PC-3 (cell line): ENCODE measurements at regions not wholly inside any gene's neighbourhood (a gene's known extent, or its start where the extent isn't known, plus 50 kb on each side); places are given as distances from the start of the nearest gene placed in this dataset.

Experiments
- ATAC-seq: fragments of 200-7000 bp; cut with Tn5 transposase; 2 replicates; pipeline ENCODE4 v1.9.1; 2020; ENCODE audit warnings: mild to moderate bottlenecking, moderate library complexity
- BruUV-seq: library from RNA; stranded (reverse); fragments of 400-500 nt; replicated peaks from 2 replicates; lab custom pipeline; 2021; lab: Mats Ljungman, UMichigan
- CTCF ChIA-PET: fragments of 300-600 bp; sonication (Branson Sonifier 250); formaldehyde crosslinking; loops from one replicate; lab custom pipeline; 2022; ENCODE audit warnings: antibody characterized with exemption; lab: Charles Lee
- POLR2A ChIA-PET: fragments of 300-600 bp; sonication (Branson Sonifier 250); formaldehyde crosslinking; loops from one replicate; lab custom pipeline; 2022; ENCODE audit warnings: antibody characterized with exemption; ENCODE audit not compliant: unreplicated experiment; lab: Charles Lee
- DNase-seq: peaks from one replicate; pipeline ENCODE4 v3.0.0-alpha.2; 2015
- H2AFZ ChIP-seq: fragments of 300-600 bp; sonication (generic); 2 replicates; pipeline ENCODE4 v1.6.0; 2016; ENCODE audit warnings: antibody characterized with exemption, low read length
- H3F3A ChIP-seq: fragments of 300-600 bp; sonication (generic); one replicate; pipeline ENCODE4 v1.6.0; 2017; ENCODE audit warnings: antibody characterized with exemption, low read length, control low read depth, mild to moderate bottlenecking; ENCODE audit not compliant: unreplicated experiment
- H3K27ac ChIP-seq: fragments of 300-600 bp; sonication (generic); 2 replicates; pipeline ENCODE4 v1.5.1; 2016; ENCODE audit warnings: mild to moderate bottlenecking, low read length
- H3K27me3 ChIP-seq: fragments of 300-600 bp; sonication (generic); 2 replicates; pipeline ENCODE4 v1.6.1; 2016; ENCODE audit warnings: low read length, mixed read lengths
- H3K36me3 ChIP-seq: fragments of 300-600 bp; sonication (generic); 2 replicates; pipeline ENCODE4 v1.6.1; 2016; ENCODE audit warnings: low read depth, mixed run types, low read length, mixed read lengths
- H3K4me1 ChIP-seq: fragments of 300-600 bp; sonication (generic); 2 replicates; pipeline ENCODE4 v1.5.1; 2016; ENCODE audit warnings: low read length; ENCODE audit not compliant: insufficient read depth
- H3K4me2 ChIP-seq: fragments of 300-600 bp; sonication (generic); 2 replicates; pipeline ENCODE4 v1.6.0; 2016; ENCODE audit warnings: low read length
- H3K4me3 ChIP-seq: fragments of 300-600 bp; sonication (generic); 2 replicates; pipeline ENCODE4 v1.5.1; 2016; ENCODE audit warnings: mild to moderate bottlenecking, low read length, mixed read lengths
- H3K79me2 ChIP-seq: fragments of 300-600 bp; sonication (generic); 2 replicates; pipeline ENCODE4 v1.6.1; 2017; ENCODE audit warnings: low read length, mixed read lengths
- H3K9ac ChIP-seq: fragments of 300-600 bp; sonication (generic); 2 replicates; pipeline ENCODE4 v1.6.0; 2016; ENCODE audit warnings: mild to moderate bottlenecking, low read length
- H3K9me2 ChIP-seq: fragments of 300-600 bp; sonication (generic); replicated peaks from 2 replicates; pipeline ENCODE4 v1.6.1; 2016; ENCODE audit warnings: mixed run types, low read length, mixed read lengths
- H3K9me3 ChIP-seq: fragments of 300-600 bp; sonication (generic); 2 replicates; pipeline ENCODE4 v1.6.1; 2016; ENCODE audit warnings: low read length, mixed read lengths
- H4K20me1 ChIP-seq: fragments of 300-600 bp; sonication (generic); 2 replicates; pipeline ENCODE4 v1.6.1; 2016; ENCODE audit warnings: low read length, mixed read lengths
- EZH2 ChIP-seq: fragments of 300-600 bp; sonication (generic); IDR thresholded peaks from one replicate; pipeline ENCODE4 v1.6.1; 2017; ENCODE audit warnings: antibody characterized with exemption, mild to moderate bottlenecking, low read length; ENCODE audit not compliant: unreplicated experiment
- EZH2phosphoT487 ChIP-seq: fragments of 300-600 bp; sonication (generic); IDR thresholded peaks from 2 replicates; pipeline ENCODE4 v1.6.1; 2018; ENCODE audit warnings: mild to moderate bottlenecking, antibody characterized with exemption, low read length, borderline replicate concordance
- intact Hi-C: fragments of 100-400 bp; cut with micrococcal nuclease; formaldehyde crosslinking; loops from 2 replicates; pipeline ENCODE4 v1.9.0; 2023
- TF ChIP-seq, protein P1 (sequence below): fragments of 300-600 bp; sonication (generic); conservative IDR thresholded peaks from 2 replicates; pipeline ENCODE4 v1.5.1; 2017; ENCODE audit warnings: antibody characterized with exemption, low read depth, mild to moderate bottlenecking, low read length

DNA sequence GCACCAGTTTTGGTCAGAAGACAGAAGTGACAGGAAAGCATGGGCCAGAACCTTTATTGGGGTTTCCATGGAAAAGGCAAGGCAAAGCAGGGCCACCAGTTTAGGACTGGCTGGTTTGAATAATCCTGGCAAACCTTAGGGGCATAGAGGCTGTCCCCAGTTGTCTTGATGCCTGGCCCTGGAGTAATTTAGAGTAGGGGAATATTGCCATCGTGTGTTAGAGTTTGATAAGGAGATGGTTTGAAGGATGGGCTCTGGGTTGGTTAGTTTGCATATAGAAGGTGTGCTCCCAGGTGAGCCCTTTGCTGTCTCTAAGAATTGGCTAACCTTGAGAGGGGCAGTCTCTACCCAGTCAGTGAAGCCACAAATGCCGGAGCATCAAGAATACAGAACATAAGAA lies 79.6 kb downstream of the ZNF777 start:
- TF ChIP-seq, protein P1, sequence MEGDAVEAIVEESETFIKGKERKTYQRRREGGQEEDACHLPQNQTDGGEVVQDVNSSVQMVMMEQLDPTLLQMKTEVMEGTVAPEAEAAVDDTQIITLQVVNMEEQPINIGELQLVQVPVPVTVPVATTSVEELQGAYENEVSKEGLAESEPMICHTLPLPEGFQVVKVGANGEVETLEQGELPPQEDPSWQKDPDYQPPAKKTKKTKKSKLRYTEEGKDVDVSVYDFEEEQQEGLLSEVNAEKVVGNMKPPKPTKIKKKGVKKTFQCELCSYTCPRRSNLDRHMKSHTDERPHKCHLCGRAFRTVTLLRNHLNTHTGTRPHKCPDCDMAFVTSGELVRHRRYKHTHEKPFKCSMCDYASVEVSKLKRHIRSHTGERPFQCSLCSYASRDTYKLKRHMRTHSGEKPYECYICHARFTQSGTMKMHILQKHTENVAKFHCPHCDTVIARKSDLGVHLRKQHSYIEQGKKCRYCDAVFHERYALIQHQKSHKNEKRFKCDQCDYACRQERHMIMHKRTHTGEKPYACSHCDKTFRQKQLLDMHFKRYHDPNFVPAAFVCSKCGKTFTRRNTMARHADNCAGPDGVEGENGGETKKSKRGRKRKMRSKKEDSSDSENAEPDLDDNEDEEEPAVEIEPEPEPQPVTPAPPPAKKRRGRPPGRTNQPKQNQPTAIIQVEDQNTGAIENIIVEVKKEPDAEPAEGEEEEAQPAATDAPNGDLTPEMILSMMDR = peak; percentile 48; the same call in 1 of the 2 replicates
- TF ChIP-seq EZH2phosphoT487 (no peak), EZH2 (no peak)
- no peak overlapping the region for H3K4me2 ChIP-seq
- no TSS peak for BruUV-seq
- H4K20me1 ChIP-seq = no peaks in the 10 kb centered on the region
- no peak overlapping the region for H3K27ac ChIP-seq
- H3K9me3 ChIP-seq = 0 out of 2 replicates have a peak, but pooled peaks cover 4% of the 10 kb centered on the region
- no peaks in the 10 kb centered on the region for H3K79me2 ChIP-seq
- no peak overlapping the region for H2AFZ ChIP-seq
- DNase-seq = peak; percentile 45
- H3K27me3 ChIP-seq = no peaks in the 10 kb centered on the region
- H3K36me3 ChIP-seq = no peaks in the 10 kb centered on the region
- no peaks in the 10 kb centered on the region for H3F3A ChIP-seq
- intact Hi-C loops = loop anchor here (1.0 kb wide), 2 partner anchors 71 to 119 kb away; partner anchors contain the start of gene ZNF783
- no peaks in the 10 kb centered on the region for H3K9me2 ChIP-seq
- ATAC-seq = peak; percentile 81
- no peaks in the 10 kb centered on the region for H3K4me1 ChIP-seq
- ChIA-PET CTCF (no interaction called here), POLR2A (no interaction called here)
- no peak overlapping the region for H3K4me3 ChIP-seq
- no peak overlapping the region for H3K9ac ChIP-seq
